ENCODE measurements at regions not wholly inside any gene's neighbourhood (a gene's known extent, or its start where the extent isn't known, plus 50 kb on each side); places are given as distances from the start of the nearest gene placed in this dataset.

DNA sequence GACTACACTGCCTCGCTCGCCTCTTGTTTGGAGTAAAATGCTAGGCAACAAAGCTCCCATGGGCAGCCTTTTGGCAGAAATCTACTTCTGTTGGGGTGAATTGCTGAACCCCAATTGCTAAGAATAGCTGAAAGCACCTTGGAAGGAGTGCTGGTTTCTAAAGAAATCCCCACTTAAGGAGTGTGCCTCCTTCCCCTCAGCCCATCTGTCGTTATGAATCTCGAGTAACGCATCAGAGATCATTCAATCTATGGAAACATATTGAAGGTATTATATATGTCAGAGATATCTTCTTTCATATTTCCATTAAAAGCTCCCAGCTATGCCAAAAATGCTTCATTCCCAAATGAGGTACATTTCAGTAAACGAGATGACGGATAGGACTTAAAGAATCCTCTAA, 229.6 kb upstream of the BLID start:
- DNase-seq (ENCODE audit: low spot score in 2 of 2), result no peak
- TF ChIP-seq, protein P1, sequence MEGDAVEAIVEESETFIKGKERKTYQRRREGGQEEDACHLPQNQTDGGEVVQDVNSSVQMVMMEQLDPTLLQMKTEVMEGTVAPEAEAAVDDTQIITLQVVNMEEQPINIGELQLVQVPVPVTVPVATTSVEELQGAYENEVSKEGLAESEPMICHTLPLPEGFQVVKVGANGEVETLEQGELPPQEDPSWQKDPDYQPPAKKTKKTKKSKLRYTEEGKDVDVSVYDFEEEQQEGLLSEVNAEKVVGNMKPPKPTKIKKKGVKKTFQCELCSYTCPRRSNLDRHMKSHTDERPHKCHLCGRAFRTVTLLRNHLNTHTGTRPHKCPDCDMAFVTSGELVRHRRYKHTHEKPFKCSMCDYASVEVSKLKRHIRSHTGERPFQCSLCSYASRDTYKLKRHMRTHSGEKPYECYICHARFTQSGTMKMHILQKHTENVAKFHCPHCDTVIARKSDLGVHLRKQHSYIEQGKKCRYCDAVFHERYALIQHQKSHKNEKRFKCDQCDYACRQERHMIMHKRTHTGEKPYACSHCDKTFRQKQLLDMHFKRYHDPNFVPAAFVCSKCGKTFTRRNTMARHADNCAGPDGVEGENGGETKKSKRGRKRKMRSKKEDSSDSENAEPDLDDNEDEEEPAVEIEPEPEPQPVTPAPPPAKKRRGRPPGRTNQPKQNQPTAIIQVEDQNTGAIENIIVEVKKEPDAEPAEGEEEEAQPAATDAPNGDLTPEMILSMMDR (IDR thresholded peaks at IDR 0.05), result no peak
- no peak for TF ChIP-seq POLR2A (IDR thresholded peaks at IDR 0.05)
- intact Hi-C loops (cut with DNase I; ENCODE audit: low total_unique reads), result no loop called here
- WGBS, 2 donors, result 86 to 91% methylated on average over 7 of the region's 7 CpGs
- no peak overlapping the region for H3K4me3 ChIP-seq (ENCODE audit: low read depth, poor library complexity, severe bottlenecking)

DNA sequence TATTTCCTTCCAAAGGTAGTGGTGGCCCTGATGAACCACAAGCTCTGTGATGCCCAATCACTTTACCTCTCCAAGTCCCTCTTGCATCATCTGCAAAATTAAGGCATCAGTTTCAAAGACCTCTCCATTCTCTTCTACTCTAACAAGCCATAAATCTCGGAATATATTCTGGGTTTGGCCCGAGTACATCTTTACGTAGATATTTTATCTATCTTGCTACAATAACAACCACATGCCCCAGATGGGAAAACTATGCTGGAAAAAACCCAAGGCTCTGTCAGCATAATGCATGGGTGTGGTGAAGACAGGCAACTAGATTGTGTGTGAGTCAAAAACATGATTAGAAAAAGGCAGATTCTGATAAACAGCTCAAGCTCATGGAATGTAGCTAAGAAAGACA, 228.2 kb upstream of the BLID start:
- 19 to 23% methylated on average over 3 of the region's 3 CpGs for WGBS, 2 donors
- TF ChIP-seq, protein P1 (IDR thresholded peaks at IDR 0.05), result no peak
- TF ChIP-seq POLR2A (IDR thresholded peaks at IDR 0.05), result no peak
- intact Hi-C loops (cut with DNase I; ENCODE audit: low total_unique reads), result no loop called here
- DNase-seq (ENCODE audit: low spot score in 2 of 2), result peak in 1 of 2 donors; percentile 45
- no peak overlapping the region for H3K4me3 ChIP-seq (ENCODE audit: low read depth, poor library complexity, severe bottlenecking)

DNA sequence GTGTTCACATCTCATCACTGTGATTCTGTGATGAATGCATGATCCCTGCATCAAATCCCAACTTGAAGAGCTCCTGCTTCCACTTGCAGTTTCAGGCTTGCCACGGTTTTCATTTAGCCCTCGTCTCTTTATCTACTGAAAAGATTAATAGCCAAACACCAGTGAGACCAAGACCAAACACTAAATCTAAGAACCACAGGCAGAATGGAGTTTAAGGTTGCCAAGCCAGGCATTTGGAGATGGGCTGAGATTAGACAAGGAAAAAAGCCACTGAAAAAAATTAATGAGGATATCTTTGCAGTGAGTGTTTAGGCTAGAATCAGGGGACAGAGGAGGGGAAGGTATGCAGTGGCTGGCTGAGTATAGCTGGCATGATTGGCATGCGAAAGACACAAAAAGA, 227.2 kb upstream of the BLID start:
- H3K4me3 ChIP-seq (ENCODE audit: low read depth, poor library complexity, severe bottlenecking), result no peak overlapping the region
- TF ChIP-seq POLR2A (IDR thresholded peaks at IDR 0.05), result no peak
- TF ChIP-seq, protein P1 (IDR thresholded peaks at IDR 0.05), result no peak
- intact Hi-C loops (cut with DNase I; ENCODE audit: low total_unique reads), result no loop called here
- WGBS, 2 donors, result 53 to 60% methylated on average over 3 of the region's 3 CpGs
- DNase-seq (ENCODE audit: low spot score in 2 of 2), result no peak

DNA sequence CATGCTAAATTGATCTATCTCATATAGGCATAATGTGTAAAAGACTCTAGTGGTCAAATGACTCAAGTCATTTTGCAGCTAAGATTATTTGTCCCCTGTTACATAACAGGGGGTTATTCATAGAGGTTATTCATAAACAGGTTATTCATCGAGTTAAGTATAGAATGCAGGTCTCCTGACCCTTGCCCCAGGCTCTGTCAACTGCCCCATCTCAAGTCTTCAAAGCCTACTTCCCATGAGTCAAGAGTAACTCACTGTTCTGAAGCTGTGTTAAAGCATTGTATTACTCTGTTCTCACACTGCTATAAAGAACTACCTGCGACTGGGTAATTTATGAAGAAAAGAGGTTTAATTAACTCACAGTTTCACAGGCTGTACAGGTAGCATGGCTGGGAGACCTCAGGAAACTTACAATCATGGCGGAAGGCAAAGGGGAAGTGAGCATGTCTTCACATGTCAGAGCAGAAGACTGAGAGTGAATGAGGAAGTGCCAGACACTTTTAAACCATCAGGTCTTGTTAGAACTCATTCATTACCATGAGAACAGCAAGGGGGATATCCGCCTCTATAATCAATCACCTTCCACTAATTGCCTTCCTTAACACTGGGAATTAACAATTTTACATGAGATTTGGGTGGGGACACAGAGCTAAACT, 226.2 kb upstream of the BLID start:
- no peak overlapping the region for H3K4me3 ChIP-seq (ENCODE audit: low read depth, poor library complexity, severe bottlenecking)
- no peak for DNase-seq (ENCODE audit: low spot score in 2 of 2)
- intact Hi-C loops (cut with DNase I; ENCODE audit: low total_unique reads), result no loop called here
- 74 to 88% methylated on average over 4 of the region's 4 CpGs for WGBS, 2 donors
- TF ChIP-seq, protein P1 (IDR thresholded peaks at IDR 0.05), result no peak
- no peak for TF ChIP-seq POLR2A (IDR thresholded peaks at IDR 0.05)

DNA sequence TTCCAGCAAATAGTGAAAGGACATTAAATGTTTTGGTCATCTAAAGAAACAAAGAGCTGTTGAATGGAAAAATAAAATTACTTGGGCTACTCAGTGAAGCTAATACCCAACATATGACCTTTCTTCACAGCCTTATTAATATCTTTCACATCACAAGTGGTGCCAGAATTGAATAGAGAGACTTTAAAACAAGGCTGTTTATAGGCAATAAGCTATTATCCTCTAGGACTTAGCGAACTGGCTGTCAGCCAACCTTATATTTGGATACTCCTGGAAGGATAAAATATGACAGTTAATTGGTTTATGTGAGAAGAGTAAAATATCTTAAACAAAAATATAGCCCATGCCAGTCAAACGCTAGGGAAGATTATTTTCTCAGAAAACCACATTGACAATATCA, 225.5 kb upstream of the BLID start:
- intact Hi-C loops (cut with DNase I; ENCODE audit: low total_unique reads), result no loop called here
- WGBS, 2 donors, result 56 to 61% methylated on average over 2 of the region's 2 CpGs
- no peak for TF ChIP-seq POLR2A (IDR thresholded peaks at IDR 0.05)
- TF ChIP-seq, protein P1 (IDR thresholded peaks at IDR 0.05), result no peak
- DNase-seq (ENCODE audit: low spot score in 2 of 2), result no peak
- H3K4me3 ChIP-seq (ENCODE audit: low read depth, poor library complexity, severe bottlenecking), result no peak overlapping the region
